WTC11 (cell line): ENCODE measurements at regions not wholly inside any gene's neighbourhood (a gene's known extent, or its start where the extent isn't known, plus 50 kb on each side); places are given as distances from the start of the nearest gene placed in this dataset.

Experiments used
- ATAC-seq: fragments of 200-7000 bp; cut with Tn5 transposase; 2 replicates; pipeline ENCODE4 v1.10.0; 2021; ENCODE audit warnings: mild to moderate bottlenecking, moderate library complexity
- CTCF ChIA-PET: fragments of 300-600 bp; sonication (Branson Sonifier 250); formaldehyde crosslinking; loops from one replicate; lab custom pipeline; 2021; ENCODE audit warnings: antibody characterized with exemption; lab: Charles Lee
- POLR2A ChIA-PET: fragments of 350-600 bp; sonication (Branson Sonifier 250); formaldehyde crosslinking; loops from one replicate; lab custom pipeline; 2021; ENCODE audit warnings: antibody characterized with exemption; lab: Charles Lee
- DNase-seq: peaks from one replicate; pipeline ENCODE4 v3.0.0; 2021; ENCODE audit warnings: low spot score
- H3K27ac Mint-ChIP-seq: 2 replicates; pipeline ENCODE4 v1.8.0; 2021; ENCODE audit warnings: mixed read lengths
- H3K27me3 Mint-ChIP-seq: 2 replicates; pipeline ENCODE4 v1.8.0; 2021; ENCODE audit warnings: low read depth, mild to moderate bottlenecking, moderate library complexity, mixed read lengths
- H3K36me3 Mint-ChIP-seq: 2 replicates; pipeline ENCODE4 v1.8.0; 2021; ENCODE audit warnings: mixed read lengths
- H3K4me1 Mint-ChIP-seq: 2 replicates; pipeline ENCODE4 v1.8.0; 2022; ENCODE audit warnings: mixed read lengths
- H3K4me3 Mint-ChIP-seq: 2 replicates; pipeline ENCODE4 v1.8.0; 2021; ENCODE audit warnings: mild to moderate bottlenecking, moderate library complexity, mixed read lengths
- H3K9me3 Mint-ChIP-seq: 2 replicates; pipeline ENCODE4 v1.8.0; 2021; ENCODE audit warnings: mixed read lengths
- ATF3 ChIP-seq: sonication (generic); formaldehyde crosslinking; conservative IDR thresholded peaks from 2 replicates; pipeline ENCODE4 v1.8.1; 2022; ENCODE audit warnings: mild to moderate bottlenecking, missing genetic modification reagents
- ELF4 ChIP-seq: sonication (generic); formaldehyde crosslinking; IDR thresholded peaks from 2 replicates; pipeline ENCODE4 v1.8.1; 2022; ENCODE audit warnings: low read depth, mild to moderate bottlenecking, moderate library complexity, missing genetic modification reagents
- EMX1 ChIP-seq: fragments of 250-450 bp; sonication (Bioruptor Pico); IDR thresholded peaks from 2 replicates; pipeline ENCODE4 v1.8.0; 2021; ENCODE audit warnings: mild to moderate bottlenecking
- ETV6 ChIP-seq: sonication (generic); formaldehyde crosslinking; IDR thresholded peaks from 2 replicates; pipeline ENCODE4 v1.8.1; 2022; ENCODE audit warnings: mild to moderate bottlenecking, missing genetic modification reagents
- GRHL2 ChIP-seq: fragments of 250-450 bp; sonication (Bioruptor Pico); IDR thresholded peaks from 2 replicates; pipeline ENCODE4 v1.8.0; 2022; ENCODE audit warnings: mild to moderate bottlenecking, moderate library complexity; ENCODE audit not compliant: insufficient replicate concordance, severe bottlenecking
- GTF2I ChIP-seq: fragments of 250-450 bp; sonication (Bioruptor Pico); conservative IDR thresholded peaks from 2 replicates; pipeline ENCODE4 v1.4.0; 2021; ENCODE audit warnings: mild to moderate bottlenecking
- IRF1 ChIP-seq: sonication (generic); formaldehyde crosslinking; IDR thresholded peaks from 2 replicates; pipeline ENCODE4 v1.8.0; 2023; ENCODE audit warnings: missing genetic modification reagents
- MXD4 ChIP-seq: fragments of 250-450 bp; sonication (Bioruptor Pico); IDR thresholded peaks from 2 replicates; pipeline ENCODE4 v1.8.0; 2021; ENCODE audit warnings: mild to moderate bottlenecking, moderate library complexity, borderline replicate concordance
- MYBL2 ChIP-seq: sonication (generic); formaldehyde crosslinking; IDR thresholded peaks from 2 replicates; pipeline ENCODE4 v1.8.1; 2023; ENCODE audit warnings: mild to moderate bottlenecking, moderate library complexity, missing genetic modification reagents
- NFE2L1 ChIP-seq: sonication (generic); formaldehyde crosslinking; IDR thresholded peaks from 2 replicates; pipeline ENCODE4 v1.8.1; 2023; ENCODE audit warnings: missing genetic modification reagents
- NR1H2 ChIP-seq: sonication (generic); formaldehyde crosslinking; IDR thresholded peaks from 2 replicates; pipeline ENCODE4 v1.9.0; 2021; ENCODE audit warnings: mild to moderate bottlenecking, moderate library complexity, missing genetic modification reagents
- NR3C1 ChIP-seq: sonication (generic); formaldehyde crosslinking; conservative IDR thresholded peaks from 2 replicates; pipeline ENCODE4 v1.8.1; 2023; ENCODE audit warnings: low read depth, mild to moderate bottlenecking, missing genetic modification reagents
- RORB ChIP-seq: fragments of 250-450 bp; sonication (Bioruptor Pico); IDR thresholded peaks from 2 replicates; pipeline ENCODE4 v1.9.0; 2021; ENCODE audit warnings: mild to moderate bottlenecking
- SMAD3 ChIP-seq: sonication (generic); formaldehyde crosslinking; IDR thresholded peaks from 2 replicates; pipeline ENCODE4 v1.8.0; 2022; ENCODE audit warnings: missing genetic modification reagents, mild to moderate bottlenecking, borderline replicate concordance
- SMAD4 ChIP-seq: sonication (generic); formaldehyde crosslinking; IDR thresholded peaks from 2 replicates; pipeline ENCODE4 v1.8.0; 2022; ENCODE audit warnings: mild to moderate bottlenecking, missing genetic modification reagents
- TCF7 ChIP-seq: sonication (generic); formaldehyde crosslinking; IDR thresholded peaks from 2 replicates; pipeline ENCODE4 v1.8.0; 2022; ENCODE audit warnings: mild to moderate bottlenecking, low read depth, missing genetic modification reagents, moderate library complexity
- ZNF232 ChIP-seq: sonication (generic); formaldehyde crosslinking; IDR thresholded peaks from 2 replicates; pipeline ENCODE4 v1.8.0; 2022; ENCODE audit warnings: mild to moderate bottlenecking, missing genetic modification reagents
- ZNF263 ChIP-seq: sonication (generic); formaldehyde crosslinking; IDR thresholded peaks from 2 replicates; pipeline ENCODE4 v1.8.1; 2022; ENCODE audit warnings: low read depth, mild to moderate bottlenecking, moderate library complexity, missing genetic modification reagents
- ZNF281 ChIP-seq: sonication (generic); formaldehyde crosslinking; IDR thresholded peaks from 2 replicates; pipeline ENCODE4 v1.8.0; 2023; ENCODE audit warnings: mild to moderate bottlenecking, missing genetic modification reagents
- ZNF423 ChIP-seq: fragments of 250-450 bp; sonication (Bioruptor Pico); IDR thresholded peaks from 2 replicates; pipeline ENCODE4 v2.1.2; 2022; ENCODE audit warnings: mild to moderate bottlenecking, moderate library complexity
- ZNF671 ChIP-seq: fragments of 250-450 bp; sonication (Bioruptor Pico); IDR thresholded peaks from 2 replicates; pipeline ENCODE4 v1.8.0; 2021; ENCODE audit warnings: mild to moderate bottlenecking
- ZSCAN18 ChIP-seq: fragments of 250-450 bp; sonication (Bioruptor Pico); IDR thresholded peaks from 2 replicates; pipeline ENCODE4 v2.1.2; 2022; ENCODE audit warnings: mild to moderate bottlenecking, moderate library complexity
- TF ChIP-seq, protein P1 (sequence below): fragments of 250-450 bp; sonication (Bioruptor Pico); IDR thresholded peaks from 2 replicates; pipeline ENCODE4 v1.8.0; 2021; ENCODE audit warnings: mild to moderate bottlenecking
- TF ChIP-seq, protein P2 (sequence below): sonication (generic); formaldehyde crosslinking; IDR thresholded peaks from 2 replicates; pipeline ENCODE4 v1.8.1; 2022; ENCODE audit warnings: low read depth, missing genetic modification reagents, borderline replicate concordance
- TF ChIP-seq, protein P3 (sequence below): sonication (generic); formaldehyde crosslinking; IDR thresholded peaks from 2 replicates; pipeline ENCODE4 v1.8.1; 2023; ENCODE audit warnings: mild to moderate bottlenecking, missing genetic modification reagents

- Mint-ChIP-seq H3K9me3 (peaks cover 31% of the 10 kb centered on the region), H3K4me1 (peaks cover 11% of the 10 kb centered on the region), H3K36me3 (peaks cover 11% of the 10 kb centered on the region), H3K4me3 (no peak overlapping the region), H3K27ac (no peak overlapping the region), H3K27me3 (no peaks in the 10 kb centered on the region; the same call in 1 of the 2 replicates)
- TF ChIP-seq ZSCAN18 (CRISPR knock-in tag) (no peak), ATF3 (no peak), ZNF263 (CRISPR knock-in tag) (no peak), SMAD4 (no peak), ZNF423 (CRISPR knock-in tag) (no peak), NFE2L1 (no peak), IRF1 (CRISPR knock-in tag) (no peak), GRHL2 (no peak), TCF7 (CRISPR knock-in tag) (no peak), RORB (CRISPR knock-in tag) (no peak), ZNF232 (CRISPR knock-in tag) (no peak)
- TF ChIP-seq, protein P1, sequence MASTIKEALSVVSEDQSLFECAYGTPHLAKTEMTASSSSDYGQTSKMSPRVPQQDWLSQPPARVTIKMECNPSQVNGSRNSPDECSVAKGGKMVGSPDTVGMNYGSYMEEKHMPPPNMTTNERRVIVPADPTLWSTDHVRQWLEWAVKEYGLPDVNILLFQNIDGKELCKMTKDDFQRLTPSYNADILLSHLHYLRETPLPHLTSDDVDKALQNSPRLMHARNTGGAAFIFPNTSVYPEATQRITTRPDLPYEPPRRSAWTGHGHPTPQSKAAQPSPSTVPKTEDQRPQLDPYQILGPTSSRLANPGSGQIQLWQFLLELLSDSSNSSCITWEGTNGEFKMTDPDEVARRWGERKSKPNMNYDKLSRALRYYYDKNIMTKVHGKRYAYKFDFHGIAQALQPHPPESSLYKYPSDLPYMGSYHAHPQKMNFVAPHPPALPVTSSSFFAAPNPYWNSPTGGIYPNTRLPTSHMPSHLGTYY (CRISPR knock-in tag), result no peak
- DNase-seq (no peak), ATAC-seq (no peak)
- POLR2A ChIA-PET, result no interaction called here
- CTCF ChIA-PET, result interaction anchor here (1.0 kb wide), 1 partner anchor 41 kb away, joined by 3 read pairs; no protein-coding TSS in a partner anchor
Observed at GRCh38 chr10:131667561-131667960, 233.2 kb upstream of the PPP2R2D start.

- TF ChIP-seq EMX1, result no peak
- TF ChIP-seq GTF2I (CRISPR knock-in tag), result no peak
- no peak for TF ChIP-seq MYBL2
- no peak for TF ChIP-seq NR1H2 (CRISPR knock-in tag)
- CTCF ChIA-PET, result interaction anchor here (0.7 to 1.3 kb wide), 2 partner anchors 12 to 99 kb away, joined by 3 read pairs; no protein-coding TSS in a partner anchor
- no peak for ATAC-seq
- Mint-ChIP-seq H3K27me3 (no peaks in the 10 kb centered on the region; the same call in 1 of the 2 replicates), H3K4me1 (no peaks in the 10 kb centered on the region), H3K27ac (no peak overlapping the region), H3K9me3 (peaks cover 43% of the 10 kb centered on the region), H3K4me3 (no peak overlapping the region), H3K36me3 (peaks cover 15% of the 10 kb centered on the region)
- POLR2A ChIA-PET, result no interaction called here
- DNase-seq, result no peak
Observed at GRCh38 chr10:131668903-131669302, 231.9 kb upstream of the PPP2R2D start.

DNA sequence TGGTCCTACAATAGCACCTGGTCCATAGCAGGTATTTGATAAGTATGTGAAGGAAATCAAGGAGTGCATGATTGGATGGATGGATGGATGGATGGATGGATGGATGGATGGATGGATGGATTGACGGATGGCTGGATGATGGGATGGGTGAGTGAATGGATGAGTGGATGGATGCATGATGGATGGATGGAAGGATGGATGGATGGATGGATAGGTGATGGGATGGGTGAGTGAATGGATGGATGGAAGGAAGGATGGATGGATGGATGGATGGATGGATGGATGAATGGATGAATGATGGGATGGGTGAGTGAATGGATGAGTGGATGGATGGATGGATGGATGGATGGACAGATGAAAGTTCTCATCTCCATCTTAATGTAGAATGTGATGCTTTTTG lies 231.0 kb upstream of the PPP2R2D start:
- TF ChIP-seq, protein P2, sequence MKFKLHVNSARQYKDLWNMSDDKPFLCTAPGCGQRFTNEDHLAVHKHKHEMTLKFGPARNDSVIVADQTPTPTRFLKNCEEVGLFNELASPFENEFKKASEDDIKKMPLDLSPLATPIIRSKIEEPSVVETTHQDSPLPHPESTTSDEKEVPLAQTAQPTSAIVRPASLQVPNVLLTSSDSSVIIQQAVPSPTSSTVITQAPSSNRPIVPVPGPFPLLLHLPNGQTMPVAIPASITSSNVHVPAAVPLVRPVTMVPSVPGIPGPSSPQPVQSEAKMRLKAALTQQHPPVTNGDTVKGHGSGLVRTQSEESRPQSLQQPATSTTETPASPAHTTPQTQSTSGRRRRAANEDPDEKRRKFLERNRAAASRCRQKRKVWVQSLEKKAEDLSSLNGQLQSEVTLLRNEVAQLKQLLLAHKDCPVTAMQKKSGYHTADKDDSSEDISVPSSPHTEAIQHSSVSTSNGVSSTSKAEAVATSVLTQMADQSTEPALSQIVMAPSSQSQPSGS (CRISPR knock-in tag), result no peak
- TF ChIP-seq ZNF281 (CRISPR knock-in tag) (no peak), ZNF671 (CRISPR knock-in tag) (no peak), MXD4 (no peak), ELF4 (no peak), ETV6 (CRISPR knock-in tag) (no peak), NR3C1 (CRISPR knock-in tag) (no peak), SMAD3 (no peak)
- TF ChIP-seq, protein P3, sequence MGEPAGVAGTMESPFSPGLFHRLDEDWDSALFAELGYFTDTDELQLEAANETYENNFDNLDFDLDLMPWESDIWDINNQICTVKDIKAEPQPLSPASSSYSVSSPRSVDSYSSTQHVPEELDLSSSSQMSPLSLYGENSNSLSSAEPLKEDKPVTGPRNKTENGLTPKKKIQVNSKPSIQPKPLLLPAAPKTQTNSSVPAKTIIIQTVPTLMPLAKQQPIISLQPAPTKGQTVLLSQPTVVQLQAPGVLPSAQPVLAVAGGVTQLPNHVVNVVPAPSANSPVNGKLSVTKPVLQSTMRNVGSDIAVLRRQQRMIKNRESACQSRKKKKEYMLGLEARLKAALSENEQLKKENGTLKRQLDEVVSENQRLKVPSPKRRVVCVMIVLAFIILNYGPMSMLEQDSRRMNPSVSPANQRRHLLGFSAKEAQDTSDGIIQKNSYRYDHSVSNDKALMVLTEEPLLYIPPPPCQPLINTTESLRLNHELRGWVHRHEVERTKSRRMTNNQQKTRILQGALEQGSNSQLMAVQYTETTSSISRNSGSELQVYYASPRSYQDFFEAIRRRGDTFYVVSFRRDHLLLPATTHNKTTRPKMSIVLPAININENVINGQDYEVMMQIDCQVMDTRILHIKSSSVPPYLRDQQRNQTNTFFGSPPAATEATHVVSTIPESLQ, result no peak
- Mint-ChIP-seq H3K4me1 (peaks cover 4% of the 10 kb centered on the region; the same call in 1 of the 2 replicates), H3K36me3 (peaks cover 15% of the 10 kb centered on the region), H3K9me3 (peaks cover 36% of the 10 kb centered on the region), H3K27me3 (peaks cover 6% of the 10 kb centered on the region), H3K27ac (no peak overlapping the region), H3K4me3 (no peak overlapping the region)
- POLR2A ChIA-PET, result no interaction called here
- ATAC-seq (no peak), DNase-seq (no peak)
- CTCF ChIA-PET, result interaction anchor here (0.8 to 2.1 kb wide), 7 partner anchors 14 to 216 kb away, joined by 3 to 10 read pairs (median 4); no protein-coding TSS in a partner anchor
